Tibial nerve (tissue), 3 donors: ENCODE measurements at regions not wholly inside any gene's neighbourhood (a gene's known extent, or its start where the extent isn't known, plus 50 kb on each side); places are given as distances from the start of the nearest gene placed in this dataset.

Experiments used
- CTCF ChIP-seq, 5 experiments: fragments of 200-600 bp in 3 of 5; fragments of 450-650 bp in 2 of 5; sonication (generic) in 3 of 5; IDR thresholded peaks; one replicate each; pipeline ENCODE4 v1.5.1; 2016 to 2019; ENCODE audit warnings: antibody characterized with exemption in 5 of 5, mild to moderate bottlenecking in 3 of 5, moderate library complexity in 2 of 5
- POLR2A ChIP-seq, 2 donors: fragments of 450-650 bp; IDR thresholded peaks; one replicate each; pipeline ENCODE4 v1.6.1; 2017; ENCODE audit warnings: antibody characterized with exemption in 2 of 2, mild to moderate bottlenecking in 2 of 2, moderate library complexity in 2 of 2

- no peak for TF ChIP-seq CTCF (IDR thresholded peaks at IDR 0.05)
- TF ChIP-seq POLR2A (IDR thresholded peaks at IDR 0.05): no peak
These were observed 89.5 kb downstream of the MAT2B start for GRCh38 chr5:163594951-163595350.
